Lower lobe of right lung (tissue), 2 donors: ENCODE measurements at regions not wholly inside any gene's neighbourhood (a gene's known extent, or its start where the extent isn't known, plus 50 kb on each side); places are given as distances from the start of the nearest gene placed in this dataset.
"Not testable (repeated sequence)": the region's sequence is repeated elsewhere in the genome, so short reads cannot be mapped to it uniquely, and the experiment has no call there.

Source experiments
- ATAC-seq, 2 donors: fragments of 200-7000 bp; cut with Tn5 transposase; one replicate each; pipeline ENCODE4 v1.9.1; 2020 to 2022; ENCODE audit warnings: mild to moderate bottlenecking in 2 of 2, moderate library complexity in 2 of 2
- DNase-seq: peaks from one replicate; pipeline ENCODE4 v3.0.0-alpha.2; 2020
- H3K27ac ChIP-seq: fragments of 200-600 bp; one replicate; pipeline ENCODE4 v1.8.0; 2022
- H3K27me3 ChIP-seq: fragments of 200-600 bp; one replicate; pipeline ENCODE4 v1.8.0; 2022; ENCODE audit warnings: low read depth
- H3K36me3 ChIP-seq: fragments of 200-600 bp; one replicate; pipeline ENCODE4 v1.8.0; 2022; ENCODE audit warnings: mild to moderate bottlenecking
- H3K4me1 ChIP-seq: fragments of 200-600 bp; one replicate; pipeline ENCODE4 v1.8.0; 2022
- H3K4me3 ChIP-seq: fragments of 200-600 bp; one replicate; pipeline ENCODE4 v1.8.0; 2022; ENCODE audit warnings: mild to moderate bottlenecking
- H3K9me3 ChIP-seq: fragments of 200-600 bp; one replicate; pipeline ENCODE4 v1.8.0; 2022
- intact Hi-C: fragments of 100-400 bp; cut with DNase I; formaldehyde crosslinking; loops from one replicate; pipeline ENCODE4 v1.11.0; 2022
- TF ChIP-seq, protein P1 (sequence below): fragments of 200-600 bp; IDR thresholded peaks from one replicate; pipeline ENCODE4 v1.8.0; 2022; ENCODE audit warnings: antibody characterized with exemption, mild to moderate bottlenecking
- donor health status: DM: no; HTN: yes; CAD: no; lungs with severe emphysema.

DNA sequence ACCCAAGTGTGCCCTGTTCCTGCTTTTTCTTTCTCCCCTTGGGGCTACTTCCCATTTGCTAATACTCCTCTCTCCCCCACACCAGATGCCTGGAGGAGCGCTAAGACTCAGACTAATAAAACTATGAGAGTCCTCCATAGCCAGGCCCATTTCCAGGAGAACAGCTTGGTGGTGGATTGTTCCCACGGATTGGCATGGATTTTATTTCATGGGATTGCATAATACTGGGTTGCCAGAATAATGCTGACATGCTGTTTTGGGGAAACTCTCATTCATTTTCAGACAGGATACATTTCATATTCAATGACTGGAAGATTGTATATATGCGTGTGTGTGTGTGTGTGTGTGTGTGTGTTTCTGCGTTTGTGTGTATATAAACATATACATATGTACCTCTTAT is 447.5 kb upstream of the PITX2 start:
- Histone ChIP-seq H3K36me3 (no peaks in the 10 kb centered on the region), H3K27ac (no peak overlapping the region), H3K27me3 (no peaks in the 10 kb centered on the region), H3K4me1 (no peaks in the 10 kb centered on the region), H3K9me3 (no peaks in the 10 kb centered on the region), H3K4me3 (no peak overlapping the region)
- no peak for DNase-seq
- no peak for ATAC-seq
- intact Hi-C loops: no loop called here
- TF ChIP-seq, protein P1, sequence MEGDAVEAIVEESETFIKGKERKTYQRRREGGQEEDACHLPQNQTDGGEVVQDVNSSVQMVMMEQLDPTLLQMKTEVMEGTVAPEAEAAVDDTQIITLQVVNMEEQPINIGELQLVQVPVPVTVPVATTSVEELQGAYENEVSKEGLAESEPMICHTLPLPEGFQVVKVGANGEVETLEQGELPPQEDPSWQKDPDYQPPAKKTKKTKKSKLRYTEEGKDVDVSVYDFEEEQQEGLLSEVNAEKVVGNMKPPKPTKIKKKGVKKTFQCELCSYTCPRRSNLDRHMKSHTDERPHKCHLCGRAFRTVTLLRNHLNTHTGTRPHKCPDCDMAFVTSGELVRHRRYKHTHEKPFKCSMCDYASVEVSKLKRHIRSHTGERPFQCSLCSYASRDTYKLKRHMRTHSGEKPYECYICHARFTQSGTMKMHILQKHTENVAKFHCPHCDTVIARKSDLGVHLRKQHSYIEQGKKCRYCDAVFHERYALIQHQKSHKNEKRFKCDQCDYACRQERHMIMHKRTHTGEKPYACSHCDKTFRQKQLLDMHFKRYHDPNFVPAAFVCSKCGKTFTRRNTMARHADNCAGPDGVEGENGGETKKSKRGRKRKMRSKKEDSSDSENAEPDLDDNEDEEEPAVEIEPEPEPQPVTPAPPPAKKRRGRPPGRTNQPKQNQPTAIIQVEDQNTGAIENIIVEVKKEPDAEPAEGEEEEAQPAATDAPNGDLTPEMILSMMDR: no peak

DNA sequence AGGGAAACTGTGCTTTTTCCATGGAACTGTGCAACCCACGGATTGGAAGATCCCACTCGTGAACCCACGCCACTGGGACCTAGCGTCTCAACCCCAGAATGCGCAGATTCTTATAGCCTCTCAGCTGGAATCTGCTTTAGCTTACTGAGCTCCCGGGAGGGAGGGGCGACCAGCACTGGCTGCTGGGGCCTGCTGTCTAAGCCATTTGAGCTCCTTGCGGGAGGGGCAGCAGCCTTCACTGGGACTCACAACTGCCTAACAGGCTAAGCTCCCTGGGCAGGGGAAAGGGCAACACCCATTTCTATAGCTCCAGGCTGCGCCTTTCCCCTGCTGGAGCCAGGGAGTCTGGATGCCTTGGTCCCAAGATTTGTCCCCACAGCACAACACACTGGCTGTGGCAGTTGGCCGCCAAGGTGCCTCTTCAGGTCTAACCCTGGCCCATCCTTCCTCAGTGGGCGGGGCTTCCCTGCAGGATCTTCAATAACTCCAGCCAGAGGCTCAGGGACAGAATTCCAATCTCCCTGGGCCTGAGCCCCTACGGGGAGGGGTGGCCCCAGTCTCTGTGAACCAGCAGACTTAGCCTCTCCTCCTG is 451.7 kb upstream of the PITX2 start:
- intact Hi-C loops: no loop called here
- Histone ChIP-seq H3K27ac (no peak overlapping the region), H3K27me3 (no peaks in the 10 kb centered on the region), H3K36me3 (no peaks in the 10 kb centered on the region), H3K4me3 (no peak overlapping the region), H3K4me1 (no peaks in the 10 kb centered on the region), H3K9me3 (peaks cover 11% of the 10 kb centered on the region)
- DNase-seq: no peak
- TF ChIP-seq, protein P1: no peak
- no peak for ATAC-seq

DNA sequence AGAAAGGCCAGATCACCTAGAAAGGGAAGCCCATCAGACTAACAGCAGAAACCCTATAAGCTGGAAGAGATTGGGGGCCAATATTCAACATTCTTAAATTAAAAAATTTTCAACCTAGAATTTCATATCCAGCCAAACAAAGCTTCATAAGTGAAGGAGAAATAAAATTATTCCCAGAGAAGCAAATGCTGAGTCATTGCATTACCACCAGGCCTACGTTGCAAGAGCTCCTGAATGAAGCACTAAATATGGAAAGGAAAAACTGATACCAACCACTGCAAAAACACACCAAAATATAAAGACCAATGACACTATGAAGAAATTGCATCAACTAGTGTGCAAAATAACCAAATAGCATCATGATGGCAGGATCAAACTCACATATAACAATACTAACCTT is 453.4 kb upstream of the PITX2 start:
- H3K27ac ChIP-seq, H3K27me3 ChIP-seq, DNase-seq, ATAC-seq, intact Hi-C loops, H3K4me1 ChIP-seq, H3K36me3 ChIP-seq, H3K4me3 ChIP-seq: not testable (repeated sequence)
- peaks cover 11% of the 10 kb centered on the region for H3K9me3 ChIP-seq

DNA sequence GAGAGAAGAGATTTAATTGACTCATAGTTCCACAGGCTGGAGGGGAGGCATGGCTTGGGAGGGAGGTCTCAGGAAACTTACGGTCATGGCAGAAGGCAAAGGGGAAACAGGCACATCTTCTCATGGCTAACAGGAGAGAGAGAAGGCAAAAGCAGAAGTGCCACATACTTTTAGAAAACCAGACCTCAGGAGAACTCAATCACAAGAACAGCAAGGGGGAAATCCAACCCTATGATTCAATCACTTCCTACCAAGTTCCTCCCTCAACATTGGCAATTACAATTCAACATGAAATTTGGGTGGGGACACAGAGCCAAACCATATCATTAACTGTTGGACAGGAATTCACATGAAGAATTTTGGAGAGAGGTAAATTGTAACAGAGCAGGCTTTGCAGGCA is 485.3 kb upstream of the PITX2 start:
- no peak for ATAC-seq
- no peak overlapping the region for H3K27ac ChIP-seq
- no peaks in the 10 kb centered on the region for H3K27me3 ChIP-seq
- intact Hi-C loops: no loop called here
- no peaks in the 10 kb centered on the region for H3K4me1 ChIP-seq
- no peak overlapping the region for H3K4me3 ChIP-seq
- H3K9me3 ChIP-seq: no peaks in the 10 kb centered on the region
- TF ChIP-seq, protein P1: no peak
- DNase-seq: no peak
- no peaks in the 10 kb centered on the region for H3K36me3 ChIP-seq

DNA sequence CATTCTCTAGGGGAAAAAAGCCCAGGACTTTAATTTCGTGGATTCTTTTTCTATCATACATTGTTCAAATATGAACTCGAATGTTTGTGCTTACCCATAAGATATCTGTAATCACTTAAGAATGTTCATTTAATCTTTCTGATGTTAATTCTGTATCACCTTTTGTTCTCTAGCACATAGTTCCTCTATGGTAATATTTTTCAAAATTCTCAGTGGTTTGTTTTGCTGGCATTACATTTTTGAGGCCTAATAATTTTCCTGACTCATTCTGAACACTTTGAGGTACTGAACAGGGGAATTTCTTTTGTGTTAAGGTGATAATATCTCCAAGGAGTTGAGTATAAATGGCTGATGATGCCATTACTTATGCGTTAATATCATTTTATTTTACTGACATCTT is 490.7 kb upstream of the PITX2 start:
- TF ChIP-seq, protein P1: no peak
- Histone ChIP-seq H3K9me3 (no peaks in the 10 kb centered on the region), H3K4me1 (no peaks in the 10 kb centered on the region), H3K27ac (no peak overlapping the region), H3K27me3 (no peaks in the 10 kb centered on the region), H3K4me3 (no peak overlapping the region), H3K36me3 (no peaks in the 10 kb centered on the region)
- ATAC-seq: no peak
- intact Hi-C loops: no loop called here
- DNase-seq: no peak

DNA sequence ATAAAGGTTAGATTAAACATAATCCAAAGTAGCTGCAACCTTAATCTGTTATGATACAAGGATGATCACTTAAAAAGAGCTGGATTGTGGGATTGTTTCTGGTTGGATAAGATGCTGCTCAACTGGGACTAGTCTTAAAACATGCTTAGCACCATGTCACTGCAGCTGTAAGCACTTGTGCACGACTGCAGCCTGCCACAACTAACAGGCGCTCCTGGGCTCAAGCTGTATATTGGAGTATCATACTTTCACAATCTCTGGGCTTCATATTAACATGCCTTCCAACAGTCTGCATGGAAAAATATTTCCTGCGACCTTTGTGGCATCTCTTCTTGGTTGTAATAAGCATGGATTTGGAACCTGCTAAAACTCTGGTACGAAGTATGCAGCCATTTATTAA is 493.0 kb upstream of the PITX2 start:
- TF ChIP-seq, protein P1: no peak
- no peaks in the 10 kb centered on the region for H3K9me3 ChIP-seq
- no peaks in the 10 kb centered on the region for H3K4me1 ChIP-seq
- H3K27me3 ChIP-seq: no peaks in the 10 kb centered on the region
- H3K4me3 ChIP-seq: no peak overlapping the region
- intact Hi-C loops: no loop called here
- DNase-seq (no peak), ATAC-seq (no peak)
- no peaks in the 10 kb centered on the region for H3K36me3 ChIP-seq
- no peak overlapping the region for H3K27ac ChIP-seq
